ENCODE measurements at regions not wholly inside any gene's neighbourhood (a gene's known extent, or its start where the extent isn't known, plus 50 kb on each side); places are given as distances from the start of the nearest gene placed in this dataset.

DNA sequence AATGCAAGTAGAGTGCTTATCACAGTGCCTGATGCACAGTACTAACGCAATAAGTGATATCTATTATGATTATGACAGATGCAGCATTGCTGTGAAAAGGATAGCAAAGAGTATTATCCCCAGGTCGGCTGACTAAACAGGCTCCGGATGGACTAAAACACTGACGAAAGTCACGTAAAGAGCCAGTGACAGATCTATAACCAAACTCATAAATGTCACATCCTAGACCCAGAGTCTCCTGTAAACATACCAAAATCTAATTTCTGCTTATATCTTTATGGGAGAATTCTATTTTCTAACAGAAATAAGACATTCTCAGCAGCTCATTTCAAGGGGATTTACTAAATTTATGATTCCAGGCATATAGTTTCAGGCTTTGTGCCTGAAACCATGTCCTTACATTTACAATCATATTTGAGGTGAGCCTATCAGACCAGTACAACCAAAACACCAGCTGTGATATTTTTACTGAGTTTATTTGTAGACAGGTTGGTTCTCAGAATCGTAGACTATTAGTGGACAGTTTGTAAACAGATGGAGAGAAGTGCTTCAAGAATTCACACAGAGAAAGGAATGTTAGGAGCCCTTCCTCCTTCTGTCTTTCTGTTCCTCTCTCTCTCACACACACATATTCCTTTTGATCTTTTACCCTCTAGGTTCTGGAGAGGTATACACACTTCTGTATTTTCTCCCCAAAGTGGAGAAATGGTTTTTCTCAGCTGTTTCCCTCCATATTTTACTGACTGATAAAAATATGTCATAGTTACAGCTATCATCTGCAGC, 52.4 kb upstream of the WDR26 start:
- DNase-seq (ENCODE audit: low read depth in 2 of 3, low spot score in 2 of 3), result no peak

DNA sequence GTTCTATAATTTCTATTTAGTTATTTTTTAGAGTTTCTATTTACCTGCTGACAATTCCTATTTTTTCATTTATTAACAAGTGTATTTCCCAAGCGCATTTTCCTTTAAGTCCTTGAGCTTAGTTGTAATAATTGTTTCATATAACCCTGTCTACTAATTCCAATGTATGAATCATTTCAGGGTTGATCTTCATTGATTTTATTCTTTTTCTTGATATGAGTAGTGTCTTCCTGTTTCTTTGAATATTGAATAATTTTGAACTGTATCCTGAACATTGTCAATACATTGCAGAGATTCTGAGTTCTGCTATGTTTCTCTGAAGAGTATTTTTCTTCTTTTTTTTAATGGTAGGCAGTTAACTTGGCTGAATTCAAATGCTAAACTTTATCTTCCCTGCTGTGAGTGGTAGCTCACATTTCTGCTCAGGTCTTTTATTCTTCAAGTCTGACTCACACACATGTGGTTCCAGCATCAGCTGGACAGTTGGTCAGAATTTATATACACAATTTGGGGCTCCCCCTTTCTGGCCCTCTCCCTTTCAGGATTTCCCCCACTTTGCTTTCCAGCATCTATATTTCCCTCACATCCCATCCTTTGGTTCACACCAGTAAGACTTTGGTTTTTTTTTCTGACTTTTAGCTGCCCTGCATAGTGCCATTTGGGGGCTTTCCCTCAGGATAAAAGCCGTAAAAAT, 54.4 kb upstream of the WDR26 start:
- no peak for DNase-seq (ENCODE audit: low read depth in 2 of 3, low spot score in 2 of 3)

DNA sequence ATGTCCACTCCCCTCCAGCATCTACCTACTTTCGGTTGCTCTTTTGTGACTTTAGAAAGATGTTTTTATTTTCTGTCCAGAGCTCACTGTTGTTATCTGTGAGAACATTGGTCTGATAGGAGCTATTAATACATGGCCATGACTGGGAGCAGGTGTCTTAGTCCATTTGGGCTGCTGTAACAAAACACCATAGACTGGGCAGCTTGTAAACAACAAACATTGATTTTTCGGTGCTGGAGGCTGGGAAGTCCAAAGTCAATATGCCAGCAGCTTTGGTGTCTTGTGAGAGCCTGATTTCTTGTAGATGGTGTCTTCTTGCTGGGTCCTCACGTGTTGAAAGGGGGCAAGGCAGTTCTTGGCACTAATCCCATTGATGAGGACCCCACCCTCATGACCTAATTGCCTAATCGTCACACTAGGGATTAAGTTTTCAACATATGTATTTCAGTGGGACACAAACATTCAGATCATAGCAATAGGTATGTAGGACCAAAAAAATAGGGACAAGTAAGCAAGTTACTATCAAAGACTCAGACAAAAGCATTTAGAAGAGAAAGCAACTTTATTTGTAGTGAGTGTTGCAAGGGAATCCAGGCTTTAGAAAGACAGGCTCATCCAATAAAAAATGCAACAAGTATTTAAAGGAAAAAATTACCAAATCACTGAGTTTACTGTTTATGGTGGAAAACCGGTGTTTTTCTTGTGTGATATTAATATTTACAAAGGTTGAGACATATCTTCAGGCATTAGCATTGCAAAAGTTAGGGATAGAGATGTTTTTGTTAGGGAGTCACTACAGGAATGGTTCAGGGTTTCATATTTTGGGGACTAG, 55.2 kb upstream of the WDR26 start:
- DNase-seq (ENCODE audit: low read depth in 2 of 3, low spot score in 2 of 3), result no peak

DNA sequence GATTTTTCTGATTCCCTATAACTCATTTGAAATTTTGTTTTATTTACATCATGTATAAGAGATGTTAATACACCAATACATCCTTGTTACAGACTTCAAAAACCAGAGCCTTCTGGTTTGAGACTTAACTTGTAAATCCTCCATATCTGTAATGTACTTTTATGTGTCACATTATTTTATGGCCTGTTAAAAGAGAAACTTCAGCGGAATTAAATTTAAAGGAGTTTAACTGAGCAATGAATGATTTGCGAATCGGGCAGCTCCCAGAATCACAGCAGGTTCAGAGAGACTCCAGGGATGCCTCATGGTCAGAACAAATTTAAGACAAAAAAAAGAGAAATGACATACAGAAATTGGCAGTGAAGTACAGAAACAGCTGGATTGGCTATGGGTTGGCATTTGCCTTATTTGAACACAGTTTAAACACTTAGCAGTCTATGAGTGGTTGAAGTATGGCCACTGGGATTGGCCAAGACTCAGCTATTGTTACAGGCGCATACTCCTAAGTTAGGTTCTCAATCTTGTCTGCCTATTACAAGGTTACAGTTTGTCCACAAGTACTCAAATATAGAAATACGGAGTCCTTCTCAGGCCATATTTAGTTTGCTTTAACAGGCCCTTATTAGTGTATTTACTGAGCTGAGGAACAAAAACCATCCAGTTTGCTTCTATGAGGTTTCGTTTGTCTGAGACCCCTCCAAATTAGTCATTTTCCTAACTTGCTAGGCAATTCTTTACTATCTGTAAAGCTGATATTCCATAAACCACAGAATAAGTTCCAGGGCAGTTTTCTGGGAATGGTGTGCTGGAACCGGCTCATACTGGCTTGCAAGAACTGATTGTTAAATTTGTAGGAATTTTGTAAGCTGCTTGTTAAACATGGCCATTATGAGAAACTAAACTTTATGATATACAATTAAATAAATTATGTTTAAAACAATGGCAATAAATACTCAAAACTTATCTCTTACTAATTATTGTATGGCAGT, 56.2 kb upstream of the WDR26 start:
- DNase-seq (ENCODE audit: low read depth in 2 of 3, low spot score in 2 of 3), result no peak

DNA sequence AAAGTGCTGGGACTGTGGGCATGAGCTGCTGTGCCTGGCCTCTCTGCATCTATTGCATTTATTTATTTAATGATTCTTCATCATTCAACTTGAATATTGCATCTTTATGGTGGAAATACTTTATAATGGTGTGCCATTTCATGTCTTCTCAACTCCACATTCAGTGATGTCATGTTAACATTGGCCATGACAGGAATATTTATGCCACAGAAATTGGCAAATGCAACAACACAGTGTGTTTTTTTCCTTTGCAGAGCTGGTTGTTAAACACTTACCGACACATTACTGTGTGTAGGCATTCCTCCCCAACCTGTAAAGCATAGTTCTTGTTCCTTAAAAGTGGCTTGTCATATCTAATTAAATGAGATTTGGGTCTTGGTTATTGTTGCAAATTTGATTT, 57.4 kb upstream of the WDR26 start:
- no peak for DNase-seq (ENCODE audit: low read depth in 2 of 3, low spot score in 2 of 3)

DNA sequence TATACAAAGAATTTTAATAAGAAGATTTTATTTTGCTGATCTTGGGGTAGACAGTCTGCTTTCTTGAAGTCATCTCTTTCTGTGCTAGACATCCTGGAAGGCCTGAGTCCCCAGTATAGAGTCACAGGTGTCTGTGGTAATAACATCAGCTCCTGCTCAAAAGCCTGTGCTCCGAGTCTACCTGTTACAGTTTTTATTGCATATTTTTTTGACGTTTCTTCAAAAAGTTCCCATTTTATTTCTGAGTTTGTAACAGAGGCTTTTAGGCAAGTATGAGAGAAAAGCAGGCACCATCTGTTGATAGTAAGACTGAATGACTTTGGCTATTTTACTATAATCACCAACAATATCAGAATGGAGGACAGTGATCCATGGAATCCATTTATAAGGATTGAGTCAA, 58.0 kb upstream of the WDR26 start:
- no peak for DNase-seq (ENCODE audit: low read depth in 2 of 3, low spot score in 2 of 3)

DNA sequence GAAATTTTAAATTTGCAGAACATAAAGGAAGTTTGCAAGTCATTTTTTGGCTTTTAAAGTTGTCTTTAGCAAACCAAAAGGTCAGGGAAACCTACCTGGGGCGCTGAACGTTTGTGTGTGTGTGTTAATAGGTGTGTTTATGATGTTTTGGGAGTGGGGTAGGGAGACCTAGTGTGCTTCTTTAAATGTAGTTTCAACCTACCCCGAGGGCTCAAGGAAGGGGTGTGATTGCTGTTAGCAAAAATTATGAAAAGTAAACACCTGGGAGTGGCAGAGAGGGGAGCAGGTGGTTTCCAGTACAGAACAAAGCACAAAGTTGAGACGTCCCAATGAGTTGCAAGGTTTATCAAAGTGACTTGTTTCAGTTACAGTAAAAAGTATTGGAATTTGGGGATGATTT, 58.7 kb upstream of the WDR26 start:
- no peak for DNase-seq (ENCODE audit: low read depth in 2 of 3, low spot score in 2 of 3)

DNA sequence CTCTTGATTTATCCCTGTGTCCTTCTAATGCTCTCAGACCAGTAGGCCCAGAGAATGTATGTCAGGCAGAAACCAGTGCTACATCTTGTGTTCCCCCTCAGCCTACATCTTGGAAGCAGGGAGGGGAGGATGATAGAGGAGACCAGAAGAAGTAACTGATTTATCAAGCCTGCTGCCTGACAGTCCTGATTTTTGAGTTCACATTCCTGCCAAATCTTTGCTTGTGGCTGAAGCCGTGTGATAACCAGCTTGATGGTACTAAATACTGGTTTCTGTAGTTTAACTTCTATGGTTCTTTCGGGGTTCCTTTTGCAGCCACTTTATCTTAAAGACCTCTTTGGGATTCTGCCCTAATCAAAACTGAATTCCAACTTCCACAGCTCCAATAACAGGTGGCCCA, 59.7 kb upstream of the WDR26 start:
- no peak for DNase-seq (ENCODE audit: low read depth in 2 of 3, low spot score in 2 of 3)

DNA sequence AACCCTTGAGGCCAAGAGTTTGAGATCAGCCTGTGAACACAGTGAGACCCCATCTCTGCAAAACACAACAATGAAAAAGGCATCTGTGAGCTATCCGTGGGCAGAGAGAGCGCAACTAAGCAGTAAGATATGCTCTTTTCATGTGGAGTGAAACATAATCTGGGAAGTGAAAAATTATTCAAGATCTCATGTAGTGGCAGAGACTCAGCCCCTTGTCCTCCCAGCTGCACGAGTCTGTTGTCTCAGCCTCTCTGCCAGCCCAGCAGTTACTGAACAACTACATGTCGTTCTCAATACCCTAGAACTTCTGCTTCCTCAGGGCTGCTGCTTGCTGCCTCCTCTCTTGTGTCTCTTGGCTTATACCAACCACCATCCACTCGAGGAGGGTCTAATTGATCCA, 61.3 kb upstream of the WDR26 start:
- DNase-seq (ENCODE audit: low read depth in 2 of 3, low spot score in 2 of 3), result no peak

DNA sequence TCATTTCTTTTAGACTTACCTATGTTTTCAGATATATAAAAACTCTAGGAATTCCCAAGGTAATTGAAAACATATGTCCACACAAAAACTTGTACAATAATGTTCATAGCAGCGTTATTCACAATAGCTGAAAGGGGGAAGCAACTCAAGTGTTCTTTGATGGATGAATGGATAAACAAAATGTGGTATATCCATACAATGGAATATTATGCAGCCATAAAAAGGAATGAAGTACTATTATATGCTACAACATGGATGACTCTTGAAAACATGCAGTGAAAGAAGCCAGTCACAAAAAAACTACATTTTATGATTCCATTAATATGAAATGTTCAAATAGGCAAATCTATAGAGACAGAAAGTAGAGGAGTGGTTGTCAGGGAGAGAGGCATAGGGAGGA, 62.2 kb upstream of the WDR26 start:
- no peak for DNase-seq (ENCODE audit: low read depth in 2 of 3, low spot score in 2 of 3)

DNA sequence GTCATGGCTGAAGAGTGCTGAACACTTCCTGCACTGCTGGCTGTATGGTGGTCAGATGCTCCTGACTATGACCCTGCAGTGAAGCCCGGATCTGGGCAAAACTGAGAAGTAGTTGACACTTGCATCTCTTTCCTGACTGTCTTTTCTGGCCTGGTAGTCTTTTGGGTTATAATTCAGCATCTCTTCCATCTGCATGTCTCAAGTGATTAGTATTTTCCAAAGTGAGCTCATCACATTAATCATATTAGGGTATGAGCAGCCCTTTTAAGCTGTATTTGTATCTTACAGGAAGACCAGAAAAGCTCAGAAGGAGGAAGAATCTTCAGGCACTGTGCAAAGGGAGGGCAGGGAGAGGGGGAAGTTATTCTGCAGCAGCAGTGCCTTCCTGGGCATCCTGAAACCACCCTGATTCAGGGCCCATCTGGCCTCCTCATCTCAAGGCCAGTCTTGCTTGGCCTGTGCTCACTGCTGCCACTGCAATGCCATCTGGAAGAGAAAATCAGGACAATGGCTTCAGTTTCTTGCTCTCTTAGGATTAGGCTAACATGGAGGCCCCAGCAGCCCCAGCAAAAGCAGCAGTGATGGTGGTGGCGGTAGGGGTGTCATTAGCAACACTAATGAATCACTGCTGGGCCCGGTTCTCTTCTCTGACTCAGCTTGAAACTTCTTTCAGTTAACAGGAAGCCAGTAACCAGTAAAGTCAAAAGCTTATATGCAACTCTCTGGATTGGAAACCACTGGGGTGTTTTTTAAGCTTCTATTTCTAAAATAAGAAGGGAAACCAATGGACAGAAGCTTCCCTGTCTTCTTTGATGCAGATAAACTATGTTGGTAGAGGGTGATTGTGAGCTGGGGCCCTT, 63.3 kb upstream of the WDR26 start:
- peak; percentile 28 to 42 (median 40) for DNase-seq (ENCODE audit: low read depth in 2 of 3, low spot score in 2 of 3)

DNA sequence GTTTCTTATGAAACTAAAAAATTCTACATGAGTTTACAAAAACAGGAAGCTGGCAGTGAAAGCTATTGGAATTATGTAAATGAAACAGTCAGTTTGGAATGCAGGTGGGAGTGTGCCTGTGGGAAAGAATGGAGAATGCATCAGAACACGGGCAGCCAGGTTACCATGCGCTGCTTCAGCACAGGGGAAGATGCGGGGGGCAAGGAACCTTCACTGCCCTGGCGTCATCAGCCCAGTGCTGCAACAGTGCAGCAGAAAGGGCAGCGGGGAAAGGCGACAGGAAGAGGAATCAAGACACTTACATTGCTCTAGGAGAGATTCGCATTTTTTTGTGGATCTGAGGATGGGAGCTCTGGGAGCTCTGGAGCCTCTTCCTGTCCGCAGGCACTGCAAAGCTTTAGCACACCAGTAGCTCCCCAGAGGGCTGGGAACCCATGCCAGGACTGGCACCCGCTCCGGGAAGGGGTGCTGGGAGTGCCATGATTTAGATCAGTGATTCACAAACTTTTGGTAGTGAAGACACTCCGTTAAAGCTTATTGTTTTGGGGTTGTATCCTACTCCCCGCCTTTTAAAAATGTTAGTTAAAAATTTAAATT, 64.1 kb upstream of the WDR26 start:
- no peak for DNase-seq (ENCODE audit: low read depth in 2 of 3, low spot score in 2 of 3)

DNA sequence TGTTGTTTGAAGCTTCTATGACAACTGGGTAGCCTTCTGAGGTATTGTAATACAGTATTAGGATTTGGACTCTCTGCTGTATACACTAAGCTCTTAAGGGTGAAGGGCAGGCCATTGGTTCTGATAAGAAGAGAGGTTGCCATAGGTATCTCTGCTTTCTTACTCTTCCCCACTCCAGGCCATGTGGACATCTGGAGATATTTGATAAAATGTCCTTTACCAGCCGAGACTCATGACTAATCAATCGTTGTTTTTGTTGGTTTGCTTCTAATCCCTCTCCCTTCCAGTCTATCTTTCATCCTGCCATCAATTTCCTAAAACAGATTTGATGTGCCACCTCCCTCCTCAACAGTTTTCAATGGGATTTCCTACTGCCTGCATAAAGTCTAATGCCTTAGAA, 64.6 kb upstream of the WDR26 start:
- no peak for DNase-seq (ENCODE audit: low read depth in 2 of 3, low spot score in 2 of 3)

DNA sequence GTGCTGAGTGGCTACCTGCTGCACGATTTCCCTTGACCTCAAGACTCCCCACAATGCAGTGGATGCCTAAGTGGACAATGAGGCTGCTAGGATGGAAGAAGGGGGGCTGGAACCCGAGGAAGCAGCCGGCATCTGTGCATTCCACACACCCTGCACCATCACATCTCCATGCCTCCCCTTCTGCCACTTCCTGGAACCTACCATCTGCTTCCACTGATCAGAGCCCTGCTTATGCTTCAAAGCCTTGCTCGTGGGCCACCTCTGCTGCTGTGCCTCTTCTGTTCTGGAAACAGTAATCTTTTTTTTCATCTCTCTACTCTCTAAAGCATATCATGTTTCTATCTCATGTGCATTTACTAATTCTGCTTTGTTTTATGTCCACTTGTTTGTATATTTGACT, 66.2 kb upstream of the WDR26 start:
- no peak for DNase-seq (ENCODE audit: low read depth in 2 of 3, low spot score in 2 of 3)

DNA sequence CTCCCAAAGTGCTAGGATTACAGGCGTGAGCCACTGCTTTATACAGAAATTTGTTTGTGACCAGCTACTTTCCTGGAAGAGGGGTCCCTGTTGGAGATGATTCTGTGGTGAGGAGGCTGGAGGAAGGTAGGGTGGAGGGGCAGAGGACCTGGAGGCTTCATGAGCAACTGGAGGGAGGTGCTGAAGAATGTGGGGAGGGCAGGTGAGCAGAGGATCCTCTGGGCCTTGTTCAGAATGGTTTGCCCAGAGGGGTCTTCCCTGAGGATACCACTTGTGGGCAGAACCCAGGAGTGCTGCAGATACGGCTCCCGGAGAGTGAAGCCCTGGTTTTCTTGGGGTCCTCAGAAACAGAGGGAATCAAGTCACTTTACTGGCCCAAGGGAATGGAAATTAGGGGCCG, 67.2 kb upstream of the WDR26 start:
- DNase-seq (ENCODE audit: low read depth in 2 of 3, low spot score in 2 of 3), result no peak

DNA sequence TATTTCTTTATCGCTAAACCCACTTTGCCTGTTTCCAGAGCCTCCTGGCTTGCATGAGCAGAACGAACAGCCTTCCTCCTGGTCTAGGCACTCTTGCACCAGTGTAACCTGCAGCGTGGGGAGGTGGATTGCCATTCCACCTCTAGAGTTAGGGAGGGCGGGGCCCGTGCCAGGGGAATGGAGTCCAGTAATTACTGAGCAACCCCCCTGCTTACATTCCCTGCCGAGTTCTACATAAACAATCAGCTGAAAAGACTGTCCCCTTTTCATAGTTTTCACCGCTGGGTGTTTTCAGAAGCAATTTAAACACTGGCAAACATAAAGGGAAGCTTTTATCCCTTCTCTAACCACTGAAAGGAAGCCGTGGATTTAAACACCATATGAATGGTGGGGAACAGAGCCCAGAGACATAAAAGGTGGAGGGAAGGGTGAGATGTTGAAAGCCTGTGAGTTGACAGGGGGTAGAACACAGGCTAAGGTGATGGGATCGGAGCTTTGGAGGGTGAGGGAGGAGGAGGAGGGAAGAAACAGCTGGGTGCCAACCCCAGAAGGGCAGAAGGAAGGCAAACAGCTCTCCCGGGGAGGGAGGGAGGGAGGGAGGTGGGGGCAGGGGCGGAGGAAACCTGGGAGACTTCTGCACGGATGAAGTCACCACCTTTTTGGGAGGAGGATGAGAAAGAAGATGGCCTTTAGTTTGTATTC, 68.0 kb upstream of the WDR26 start:
- no peak for DNase-seq (ENCODE audit: low read depth in 2 of 3, low spot score in 2 of 3)

DNA sequence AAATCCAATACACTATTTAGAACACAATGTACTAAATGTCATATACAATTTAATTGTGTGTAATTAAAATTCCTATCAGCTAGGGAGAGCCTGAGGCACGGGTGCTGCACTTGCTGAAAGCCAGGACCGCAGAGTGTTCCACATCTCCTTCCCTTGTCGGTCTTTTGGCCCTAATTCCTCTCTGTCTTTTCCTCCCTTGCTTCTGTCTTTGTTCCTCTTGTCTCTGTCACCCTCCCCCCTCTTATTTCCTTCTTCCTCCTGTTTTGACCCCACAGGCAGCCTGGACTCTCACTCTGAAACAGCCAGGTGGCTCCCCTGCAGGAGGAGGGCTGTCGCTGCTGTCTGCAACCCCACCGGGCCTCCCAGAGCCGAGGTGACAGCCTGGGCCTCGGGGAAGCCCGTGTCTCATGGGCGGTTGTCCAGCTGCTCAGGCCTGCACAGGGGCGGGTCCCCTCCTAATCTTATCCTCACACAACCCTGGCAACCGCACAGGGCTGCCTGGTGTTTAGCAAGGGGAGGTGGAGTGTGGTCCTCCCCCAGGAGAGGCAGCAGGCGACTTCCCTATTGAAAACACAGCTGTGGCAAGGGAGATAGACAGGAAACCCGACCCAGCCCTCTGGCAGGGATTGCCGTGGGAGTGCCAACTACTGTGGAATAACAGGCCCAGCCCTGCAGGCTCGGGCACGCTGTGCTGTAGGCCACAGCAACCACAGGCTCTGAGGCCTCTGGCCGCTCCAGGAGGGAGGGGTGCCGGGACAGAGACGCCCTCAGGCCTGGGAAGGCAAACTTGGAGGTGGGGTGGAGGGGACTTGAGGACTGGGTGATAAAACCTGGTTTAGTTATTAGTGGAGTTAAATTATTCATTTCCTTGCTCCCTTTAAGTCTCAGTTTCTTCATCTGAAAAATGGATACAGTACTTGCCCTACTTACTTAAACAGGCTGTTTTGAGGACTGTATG, 68.8 kb upstream of the WDR26 start:
- DNase-seq (ENCODE audit: low read depth in 2 of 3, low spot score in 2 of 3), result no peak
